ENCODE measurements at regions not wholly inside any gene's neighbourhood (a gene's known extent, or its start where the extent isn't known, plus 50 kb on each side); places are given as distances from the start of the nearest gene placed in this dataset.

DNA sequence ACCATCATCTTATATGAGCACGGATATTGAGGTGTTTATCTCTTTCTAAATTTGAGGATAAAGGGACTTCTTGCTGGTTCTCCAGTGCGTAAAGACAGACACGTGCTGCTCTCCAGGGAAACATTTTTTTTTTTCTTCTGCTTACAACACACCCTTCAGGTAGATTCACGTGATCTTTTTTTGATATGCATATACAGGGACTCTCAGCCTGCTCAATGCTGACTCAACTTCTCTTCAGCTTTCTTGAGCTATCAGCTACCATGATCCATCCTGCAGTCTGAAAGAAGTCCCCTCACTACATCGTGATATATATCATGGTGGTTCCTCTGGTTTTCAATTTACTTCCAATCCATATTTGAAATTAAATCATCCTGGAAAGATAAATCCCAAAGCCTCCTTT lies 87.1 kb upstream of the SLITRK3 start:
- H3K27me3 Mint-ChIP-seq (ENCODE audit: low read depth, poor library complexity), result no peaks in the 10 kb centered on the region
- no peaks in the 10 kb centered on the region for H3K4me1 Mint-ChIP-seq
- no peak overlapping the region for H3K4me3 Mint-ChIP-seq
- no peaks in the 10 kb centered on the region for H3K9me3 Mint-ChIP-seq
- H3K27ac Mint-ChIP-seq, result no peak overlapping the region
- no peaks in the 10 kb centered on the region for H3K36me3 Mint-ChIP-seq (ENCODE audit: low read depth)
- TF ChIP-seq CTCF (IDR thresholded peaks at IDR 0.05), result no peak
- no peak for DNase-seq

GRCh38 chr3:165279471-165279870 lies 83.3 kb upstream of the SLITRK3 start:
- no peak for TF ChIP-seq CTCF (IDR thresholded peaks at IDR 0.05)
- no peak for DNase-seq
- Mint-ChIP-seq H3K4me1 (no peaks in the 10 kb centered on the region), H3K4me3 (no peak overlapping the region), H3K27ac (no peak overlapping the region), H3K9me3 (no peaks in the 10 kb centered on the region), H3K27me3 (ENCODE audit: low read depth, poor library complexity) (no peaks in the 10 kb centered on the region), H3K36me3 (ENCODE audit: low read depth) (no peaks in the 10 kb centered on the region)

DNA sequence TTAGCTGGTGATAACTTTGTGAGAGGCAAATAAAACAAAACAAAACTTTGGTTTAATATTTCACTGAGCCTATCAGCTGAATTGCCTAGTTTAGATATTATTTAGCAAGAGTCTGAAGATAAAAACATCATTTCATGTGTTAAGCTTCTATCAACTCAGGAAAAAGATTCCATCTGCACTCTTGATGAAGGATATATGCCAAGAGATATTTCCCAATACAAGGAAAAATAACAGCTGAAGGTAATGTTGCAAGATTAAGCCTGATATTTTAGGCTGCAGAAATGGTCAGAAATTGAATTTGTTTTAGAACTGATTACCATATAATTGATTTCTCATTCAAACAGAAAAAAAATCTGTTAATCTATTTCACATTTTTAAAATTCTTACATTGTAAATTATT lies 77.2 kb upstream of the SLITRK3 start:
- Mint-ChIP-seq H3K4me3 (no peak overlapping the region), H3K9me3 (no peaks in the 10 kb centered on the region), H3K27me3 (ENCODE audit: low read depth, poor library complexity) (no peaks in the 10 kb centered on the region), H3K36me3 (ENCODE audit: low read depth) (no peaks in the 10 kb centered on the region), H3K4me1 (no peaks in the 10 kb centered on the region), H3K27ac (no peak overlapping the region)
- DNase-seq, result no peak
- no peak for TF ChIP-seq CTCF (IDR thresholded peaks at IDR 0.05)

DNA sequence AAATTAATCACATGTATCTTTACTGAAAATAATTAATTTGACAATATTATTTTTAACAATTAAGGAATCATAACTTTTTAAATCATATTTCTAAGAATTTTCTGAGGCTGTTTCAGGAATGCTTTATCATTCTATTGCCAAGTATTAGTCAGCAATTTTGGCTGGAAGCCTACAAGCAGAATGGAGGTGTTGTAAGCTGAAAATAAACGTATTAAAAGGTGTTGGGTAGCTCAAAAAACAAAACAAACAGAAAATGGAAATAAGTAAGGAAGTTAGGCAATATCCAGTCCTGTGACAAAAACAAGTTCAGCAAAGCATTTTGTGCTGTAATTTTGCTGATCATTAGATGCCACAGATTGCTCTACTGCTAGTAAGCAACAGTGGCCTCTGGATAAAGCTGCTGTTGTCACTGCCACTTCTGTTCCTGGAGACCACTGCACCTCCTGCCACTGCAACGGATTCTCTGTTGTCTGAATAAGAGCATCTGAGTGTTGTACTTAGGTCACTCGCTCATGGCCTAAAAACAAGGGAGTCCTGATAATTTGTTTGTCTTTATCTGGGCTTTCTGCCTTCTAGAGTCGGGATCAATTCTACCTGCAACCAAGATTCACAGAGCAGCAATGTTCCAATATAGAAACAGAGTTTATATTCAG lies 63.5 kb upstream of the SLITRK3 start:
- Mint-ChIP-seq H3K27ac (no peak overlapping the region), H3K9me3 (no peaks in the 10 kb centered on the region), H3K27me3 (ENCODE audit: low read depth, poor library complexity) (no peaks in the 10 kb centered on the region), H3K4me1 (no peaks in the 10 kb centered on the region), H3K4me3 (no peak overlapping the region), H3K36me3 (ENCODE audit: low read depth) (no peaks in the 10 kb centered on the region)
- DNase-seq, result no peak
- no peak for TF ChIP-seq CTCF (IDR thresholded peaks at IDR 0.05)

DNA sequence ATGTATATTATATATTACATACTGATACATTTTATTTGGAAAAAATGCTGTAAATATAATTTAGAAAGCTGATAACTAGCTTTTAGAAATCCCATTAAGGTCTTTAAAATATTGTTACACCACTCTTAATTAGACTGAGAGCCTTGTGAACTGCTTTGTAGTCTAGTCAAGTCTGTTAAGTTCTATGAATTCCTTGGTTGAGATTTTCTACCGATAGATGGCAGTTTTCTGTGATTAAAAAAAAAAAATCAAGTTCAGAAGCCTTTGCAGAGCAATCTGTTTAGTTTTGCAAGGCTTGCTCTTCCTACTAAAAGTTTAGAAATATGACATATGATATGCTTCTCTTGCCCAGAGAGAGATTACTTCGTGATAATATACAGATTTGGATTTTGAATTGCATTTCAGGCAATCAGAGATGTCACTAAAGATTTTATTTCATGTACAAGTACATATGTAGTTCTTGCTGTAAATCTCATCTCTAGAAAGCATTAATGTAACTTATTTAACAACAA lies 60.4 kb upstream of the SLITRK3 start:
- TF ChIP-seq CTCF (IDR thresholded peaks at IDR 0.05), result no peak
- Mint-ChIP-seq H3K4me1 (no peaks in the 10 kb centered on the region), H3K27me3 (ENCODE audit: low read depth, poor library complexity) (no peaks in the 10 kb centered on the region), H3K9me3 (no peaks in the 10 kb centered on the region), H3K36me3 (ENCODE audit: low read depth) (no peaks in the 10 kb centered on the region), H3K4me3 (no peak overlapping the region), H3K27ac (no peak overlapping the region)
- DNase-seq, result no peak

DNA sequence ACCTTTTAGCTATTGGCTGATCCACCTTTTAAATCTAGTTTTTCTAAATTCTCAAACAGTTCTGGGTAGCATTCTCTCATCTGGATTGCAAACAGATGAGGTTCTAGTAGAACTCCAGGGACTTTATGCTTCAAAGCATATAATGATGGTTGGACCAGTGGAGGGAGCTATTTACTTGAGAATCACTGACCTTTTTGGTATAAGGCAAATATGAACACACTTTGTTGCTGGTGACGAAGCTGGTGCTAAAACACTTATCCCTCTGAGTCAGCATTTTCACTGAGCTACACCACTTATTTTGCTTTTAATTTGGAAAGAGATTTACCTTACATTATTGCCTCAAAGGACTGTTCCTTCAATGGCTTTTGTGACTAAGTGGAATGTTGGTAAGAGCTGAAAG lies 58.6 kb upstream of the SLITRK3 start:
- Mint-ChIP-seq H3K9me3 (no peaks in the 10 kb centered on the region), H3K4me1 (no peaks in the 10 kb centered on the region), H3K4me3 (no peak overlapping the region), H3K36me3 (ENCODE audit: low read depth) (no peaks in the 10 kb centered on the region), H3K27me3 (ENCODE audit: low read depth, poor library complexity) (no peaks in the 10 kb centered on the region), H3K27ac (no peak overlapping the region)
- peak; percentile 10 for TF ChIP-seq CTCF (IDR thresholded peaks at IDR 0.05)
- DNase-seq, result no peak

Data from nephron progenitor cell (in vitro differentiated cells).